C4-2B (cell line): ENCODE measurements at regions not wholly inside any gene's neighbourhood (a gene's known extent, or its start where the extent isn't known, plus 50 kb on each side); places are given as distances from the start of the nearest gene placed in this dataset.

Experiments used
- ZFX ChIP-seq: fragments of 450-650 bp; IDR thresholded peaks from 2 replicates; pipeline ENCODE4 v1.6.1; 2017
- TF ChIP-seq, protein P1 (sequence below): fragments of 450-650 bp; conservative IDR thresholded peaks from 2 replicates; pipeline ENCODE4 v1.5.1; 2017; ENCODE audit warnings: mild to moderate bottlenecking

DNA sequence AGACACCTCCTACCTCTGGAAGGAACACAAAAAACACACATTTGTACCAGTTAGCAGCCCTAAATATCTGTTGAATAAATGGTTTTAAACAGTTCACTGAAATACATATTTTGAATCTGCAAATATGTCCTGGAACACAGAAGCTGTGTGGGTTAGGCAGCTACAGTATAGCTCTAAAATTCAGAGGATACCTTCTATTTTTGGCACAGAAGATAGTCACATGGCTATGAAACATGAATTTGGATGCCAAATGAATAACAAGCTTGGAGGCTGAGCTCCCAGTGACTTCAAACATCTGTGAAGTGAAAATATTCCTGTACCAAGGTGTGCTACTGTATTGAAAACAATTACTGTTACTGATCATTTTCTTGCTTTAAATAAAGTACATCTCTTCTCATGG is 391.5 kb upstream of the ADGRL2 start:
- TF ChIP-seq, protein P1, sequence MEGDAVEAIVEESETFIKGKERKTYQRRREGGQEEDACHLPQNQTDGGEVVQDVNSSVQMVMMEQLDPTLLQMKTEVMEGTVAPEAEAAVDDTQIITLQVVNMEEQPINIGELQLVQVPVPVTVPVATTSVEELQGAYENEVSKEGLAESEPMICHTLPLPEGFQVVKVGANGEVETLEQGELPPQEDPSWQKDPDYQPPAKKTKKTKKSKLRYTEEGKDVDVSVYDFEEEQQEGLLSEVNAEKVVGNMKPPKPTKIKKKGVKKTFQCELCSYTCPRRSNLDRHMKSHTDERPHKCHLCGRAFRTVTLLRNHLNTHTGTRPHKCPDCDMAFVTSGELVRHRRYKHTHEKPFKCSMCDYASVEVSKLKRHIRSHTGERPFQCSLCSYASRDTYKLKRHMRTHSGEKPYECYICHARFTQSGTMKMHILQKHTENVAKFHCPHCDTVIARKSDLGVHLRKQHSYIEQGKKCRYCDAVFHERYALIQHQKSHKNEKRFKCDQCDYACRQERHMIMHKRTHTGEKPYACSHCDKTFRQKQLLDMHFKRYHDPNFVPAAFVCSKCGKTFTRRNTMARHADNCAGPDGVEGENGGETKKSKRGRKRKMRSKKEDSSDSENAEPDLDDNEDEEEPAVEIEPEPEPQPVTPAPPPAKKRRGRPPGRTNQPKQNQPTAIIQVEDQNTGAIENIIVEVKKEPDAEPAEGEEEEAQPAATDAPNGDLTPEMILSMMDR = no peak
- TF ChIP-seq ZFX = no peak
